ENCODE measurements at regions not wholly inside any gene's neighbourhood (a gene's known extent, or its start where the extent isn't known, plus 50 kb on each side); places are given as distances from the start of the nearest gene placed in this dataset.

DNA sequence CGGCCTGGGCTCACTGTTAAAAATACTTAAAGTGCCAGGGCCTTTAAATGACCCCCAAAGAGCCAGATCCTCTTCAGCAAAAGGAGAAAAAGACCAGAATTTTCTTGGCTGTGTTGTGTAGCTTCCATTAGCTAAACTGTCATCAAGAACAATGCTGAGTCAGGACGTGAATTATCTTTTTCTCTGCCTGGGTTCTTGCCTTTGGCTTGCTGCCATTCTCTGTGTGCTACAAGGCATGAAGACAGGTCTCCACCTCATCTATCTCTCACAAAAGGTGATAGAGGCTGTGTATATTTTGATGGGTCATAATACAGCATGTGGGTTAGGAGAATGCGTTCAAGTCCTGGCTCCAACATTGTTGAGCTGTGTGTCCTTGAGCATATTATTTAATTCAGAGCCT, 52.4 kb upstream of the SELENOK start:
- no peak overlapping the region for H3K4me2 ChIP-seq (ENCODE audit: insufficient read depth, low read length)
- ChIA-PET POLR2A (no interaction called here), CTCF (ENCODE audit: low intra/inter-chr PET ratio) (no interaction called here)
- 0% methylated on average over 3 of the region's 3 CpGs for WGBS (ENCODE audit: insufficient coverage, low coverage, missing lambda C conversion rate)
- H3K36me3 ChIP-seq (ENCODE audit: control insufficient read depth, insufficient read depth, low read length) = no peaks in the 10 kb centered on the region
- no peak overlapping the region for H2AFZ ChIP-seq (ENCODE audit: low read depth, low read length)
- no peaks in the 10 kb centered on the region for H3K4me1 ChIP-seq (replicated peaks in 1 of 2; ENCODE audit: control insufficient read depth in 2 of 2, insufficient read depth in 2 of 2, low read length in 2 of 2)
- no peaks in the 10 kb centered on the region for H4K20me1 ChIP-seq (replicated peaks; ENCODE audit: control insufficient read depth, insufficient read depth, low read length)
- BruUV-seq (replicated peaks) = no TSS peak
- H3K27ac ChIP-seq (ENCODE audit: extremely low read depth, low read depth, low read length) = no peak overlapping the region
- H3K4me3 ChIP-seq = no peak overlapping the region
- H3K79me2 ChIP-seq (ENCODE audit: control insufficient read depth, insufficient read depth, low read length) = no peaks in the 10 kb centered on the region
- H3K27me3 ChIP-seq (ENCODE audit: control insufficient read depth in 2 of 2, insufficient read depth in 2 of 2, low read length in 2 of 2) = no peaks in the 10 kb centered on the region
- ATAC-seq = no peak
- FAIRE-seq = no peak
- DNase-seq (ENCODE audit: extremely low read depth in 1 of 4, low spot score in 3 of 4) = no peak
- in situ Hi-C loops (cut with MboI) (no loop called here), intact Hi-C loops (cut with micrococcal nuclease) (no loop called here)
- no peak overlapping the region for H3K9ac ChIP-seq (ENCODE audit: insufficient read depth in 1 of 2, low read depth in 2 of 2, low read length in 2 of 2)
- H3K9me1 ChIP-seq (ENCODE audit: control insufficient read depth, insufficient read depth, low read length) = no peaks in the 10 kb centered on the region
- H3K9me3 ChIP-seq (replicated peaks; ENCODE audit: control insufficient read depth, insufficient read depth, low read depth, low read length) = 0 out of 2 replicates have a peak, but pooled peaks cover 1% of the 10 kb centered on the region
- TF ChIP-seq ZBTB12 (CRISPR knock-in tag; IDR thresholded peaks at IDR 0.05) = no peak
- no peak for TF ChIP-seq ZNF282 (CRISPR knock-in tag; IDR thresholded peaks at IDR 0.05)
- no peak for TF ChIP-seq ZNF77 (CRISPR knock-in tag; IDR thresholded peaks at IDR 0.05)
- TF ChIP-seq CREBBP (IDR thresholded peaks at IDR 0.05; ENCODE audit: low read depth, low read length) = no peak
- no peak for TF ChIP-seq ZNF23 (CRISPR knock-in tag; IDR thresholded peaks at IDR 0.05)
- no peak for TF ChIP-seq CBFA2T2 (conservative IDR thresholded peaks at IDR 0.05)
- peak; percentile 70 for TF ChIP-seq C11orf30 (IDR thresholded peaks at IDR 0.05; ENCODE audit: low read depth)
- TF ChIP-seq CEBPB (tag; IDR thresholded peaks at IDR 0.05) = no peak
- no peak for TF ChIP-seq GTF2E2 (tag; IDR thresholded peaks at IDR 0.05)
- no peak for TF ChIP-seq BRCA1 (IDR thresholded peaks at IDR 0.05)
- TF ChIP-seq BRCA1 (CRISPR knock-in tag; IDR thresholded peaks at IDR 0.05) = no peak
- peak; percentile 24; the same call in 1 of the 2 replicates for TF ChIP-seq MAFK (IDR thresholded peaks at IDR 0.05; ENCODE audit: low read length)
- no peak for TF ChIP-seq PCBP1 (IDR thresholded peaks at IDR 0.05; ENCODE audit: low read depth, low read length, poor library complexity, severe bottlenecking)
- TF ChIP-seq PREB (CRISPR knock-in tag; IDR thresholded peaks at IDR 0.05) = no peak
- no peak for TF ChIP-seq TCFL5 (CRISPR knock-in tag; conservative IDR thresholded peaks at IDR 0.05)
- TF ChIP-seq HMGXB4 (CRISPR knock-in tag; IDR thresholded peaks at IDR 0.05) = no peak
- peak; percentile 60 for TF ChIP-seq MEIS2 (IDR thresholded peaks at IDR 0.05; ENCODE audit: partially characterized antibody)
- TF ChIP-seq L3MBTL2 (IDR thresholded peaks at IDR 0.05) = no peak
- TF ChIP-seq, protein P1, sequence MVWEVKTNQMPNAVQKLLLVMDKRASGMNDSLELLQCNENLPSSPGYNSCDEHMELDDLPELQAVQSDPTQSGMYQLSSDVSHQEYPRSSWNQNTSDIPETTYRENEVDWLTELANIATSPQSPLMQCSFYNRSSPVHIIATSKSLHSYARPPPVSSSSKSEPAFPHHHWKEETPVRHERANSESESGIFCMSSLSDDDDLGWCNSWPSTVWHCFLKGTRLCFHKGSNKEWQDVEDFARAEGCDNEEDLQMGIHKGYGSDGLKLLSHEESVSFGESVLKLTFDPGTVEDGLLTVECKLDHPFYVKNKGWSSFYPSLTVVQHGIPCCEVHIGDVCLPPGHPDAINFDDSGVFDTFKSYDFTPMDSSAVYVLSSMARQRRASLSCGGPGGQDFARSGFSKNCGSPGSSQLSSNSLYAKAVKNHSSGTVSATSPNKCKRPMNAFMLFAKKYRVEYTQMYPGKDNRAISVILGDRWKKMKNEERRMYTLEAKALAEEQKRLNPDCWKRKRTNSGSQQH (CRISPR knock-in tag; IDR thresholded peaks at IDR 0.05) = no peak

Measured in K562 (cell line).